ENCODE measurements at regions not wholly inside any gene's neighbourhood (a gene's known extent, or its start where the extent isn't known, plus 50 kb on each side); places are given as distances from the start of the nearest gene placed in this dataset.

- no peak for DNase-seq
Observed at GRCh38 chr3:193851941-193852674, 259.1 kb downstream of the OPA1 start.

- DNase-seq: no peak
Observed at GRCh38 chr3:193852901-193853300, 259.9 kb downstream of the OPA1 start.

GRCh38 chr3:193853511-193854219, 260.7 kb downstream of the OPA1 start:
- no peak for DNase-seq

- no peak for DNase-seq
Observed at GRCh38 chr3:193857996-193858395, 265.0 kb downstream of the OPA1 start.

- DNase-seq: no peak
Observed at GRCh38 chr3:193859195-193859594, 266.2 kb downstream of the OPA1 start.

GRCh38 chr3:193861012-193861411, 268.0 kb downstream of the OPA1 start:
- DNase-seq: no peak

- DNase-seq: no peak
Observed at GRCh38 chr3:193862843-193863242, 269.8 kb downstream of the OPA1 start.

- DNase-seq: no peak
Observed at GRCh38 chr3:193863657-193864357, 270.8 kb downstream of the OPA1 start.

- DNase-seq: no peak
Observed at GRCh38 chr3:193865339-193865738, 270.6 kb upstream of the HES1 start.

- no peak for DNase-seq
Observed at GRCh38 chr3:193865896-193866480, 270.0 kb upstream of the HES1 start.

- no peak for DNase-seq
Observed at GRCh38 chr3:193868590-193868989, 267.4 kb upstream of the HES1 start.

- no peak for DNase-seq
Observed at GRCh38 chr3:193869221-193870201, 266.4 kb upstream of the HES1 start.

- no peak for DNase-seq
Observed at GRCh38 chr3:193870376-193871219, 265.4 kb upstream of the HES1 start.

GRCh38 chr3:193871220-193871485, 264.8 kb upstream of the HES1 start:
- no peak for DNase-seq

- no peak for DNase-seq
Observed at GRCh38 chr3:193872265-193872753, 263.6 kb upstream of the HES1 start.

- DNase-seq: no peak
Observed at GRCh38 chr3:193873426-193874201, 262.3 kb upstream of the HES1 start.

GRCh38 chr3:193874512-193874911, 261.4 kb upstream of the HES1 start:
- no peak for DNase-seq

GRCh38 chr3:193874997-193875593, 260.9 kb upstream of the HES1 start:
- DNase-seq: no peak

GRCh38 chr3:193875601-193876321, 260.2 kb upstream of the HES1 start:
- DNase-seq: no peak

All from COR-L47 (cell line).